Suprapubic skin (tissue), 3 donors: ENCODE measurements at regions not wholly inside any gene's neighbourhood (a gene's known extent, or its start where the extent isn't known, plus 50 kb on each side); places are given as distances from the start of the nearest gene placed in this dataset.

Experiments used
- CTCF ChIP-seq, 2 donors: fragments of 200-600 bp in 1 of 2; fragments of 450-650 bp in 1 of 2; sonication (generic) in 1 of 2; IDR thresholded peaks; one replicate each; pipeline ENCODE4 v1.5.1; 2016 to 2019; ENCODE audit warnings: antibody characterized with exemption in 2 of 2, mild to moderate bottlenecking in 1 of 2, moderate library complexity in 1 of 2
- EP300 ChIP-seq: sonication (generic); formaldehyde crosslinking; IDR thresholded peaks from one replicate; pipeline ENCODE4 v1.6.1; 2017; ENCODE audit warnings: antibody characterized with exemption

GRCh38 chr15:96657096-96657495 lies 326.6 kb downstream of the NR2F2 start:
- TF ChIP-seq EP300, result no peak
- TF ChIP-seq CTCF (IDR thresholded peaks at IDR 0.05), result no peak
